AG09309 (cell line): ENCODE measurements at regions not wholly inside any gene's neighbourhood (a gene's known extent, or its start where the extent isn't known, plus 50 kb on each side); places are given as distances from the start of the nearest gene placed in this dataset.

Experiments used
- DNase-seq: peaks from one replicate; pipeline ENCODE4 v3.0.0-alpha.2; 2010; ENCODE audit warnings: low read depth
- H3K4me3 ChIP-seq: 2 replicates; pipeline ENCODE4 v1.5.1; 2011; ENCODE audit warnings: mild to moderate bottlenecking, low read depth, low read length, moderate library complexity; ENCODE audit not compliant: control insufficient read depth
- TF ChIP-seq, protein P1 (sequence below): IDR thresholded peaks from 2 replicates; pipeline ENCODE4 v1.5.1; 2011; ENCODE audit warnings: mild to moderate bottlenecking, low read depth, low read length, inconsistent platforms; ENCODE audit not compliant: insufficient read depth, control insufficient read depth; ENCODE audit errors: missing control alignments

DNA sequence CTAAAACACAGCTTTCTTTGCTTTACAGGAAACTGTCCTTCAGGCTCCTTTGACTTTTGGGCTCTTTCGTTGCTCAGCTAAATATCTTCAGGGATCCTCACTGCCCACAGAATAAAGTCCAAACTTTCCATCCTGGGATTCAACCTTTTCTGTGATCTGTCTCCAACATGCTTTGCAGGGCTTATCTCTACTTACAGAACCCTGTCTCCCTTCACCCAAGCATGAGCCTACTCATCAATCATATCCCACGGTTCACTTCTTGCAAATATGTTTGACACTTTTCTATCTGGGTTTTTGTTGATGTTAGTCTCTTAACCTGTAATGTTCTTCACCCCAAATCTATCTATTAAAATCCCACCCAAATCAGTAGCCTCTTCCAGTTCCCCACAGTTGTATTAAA lies 93.5 kb upstream of the ADRA1D start:
- no peak for DNase-seq
- TF ChIP-seq, protein P1, sequence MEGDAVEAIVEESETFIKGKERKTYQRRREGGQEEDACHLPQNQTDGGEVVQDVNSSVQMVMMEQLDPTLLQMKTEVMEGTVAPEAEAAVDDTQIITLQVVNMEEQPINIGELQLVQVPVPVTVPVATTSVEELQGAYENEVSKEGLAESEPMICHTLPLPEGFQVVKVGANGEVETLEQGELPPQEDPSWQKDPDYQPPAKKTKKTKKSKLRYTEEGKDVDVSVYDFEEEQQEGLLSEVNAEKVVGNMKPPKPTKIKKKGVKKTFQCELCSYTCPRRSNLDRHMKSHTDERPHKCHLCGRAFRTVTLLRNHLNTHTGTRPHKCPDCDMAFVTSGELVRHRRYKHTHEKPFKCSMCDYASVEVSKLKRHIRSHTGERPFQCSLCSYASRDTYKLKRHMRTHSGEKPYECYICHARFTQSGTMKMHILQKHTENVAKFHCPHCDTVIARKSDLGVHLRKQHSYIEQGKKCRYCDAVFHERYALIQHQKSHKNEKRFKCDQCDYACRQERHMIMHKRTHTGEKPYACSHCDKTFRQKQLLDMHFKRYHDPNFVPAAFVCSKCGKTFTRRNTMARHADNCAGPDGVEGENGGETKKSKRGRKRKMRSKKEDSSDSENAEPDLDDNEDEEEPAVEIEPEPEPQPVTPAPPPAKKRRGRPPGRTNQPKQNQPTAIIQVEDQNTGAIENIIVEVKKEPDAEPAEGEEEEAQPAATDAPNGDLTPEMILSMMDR, result no peak
- H3K4me3 ChIP-seq, result no peak overlapping the region

DNA sequence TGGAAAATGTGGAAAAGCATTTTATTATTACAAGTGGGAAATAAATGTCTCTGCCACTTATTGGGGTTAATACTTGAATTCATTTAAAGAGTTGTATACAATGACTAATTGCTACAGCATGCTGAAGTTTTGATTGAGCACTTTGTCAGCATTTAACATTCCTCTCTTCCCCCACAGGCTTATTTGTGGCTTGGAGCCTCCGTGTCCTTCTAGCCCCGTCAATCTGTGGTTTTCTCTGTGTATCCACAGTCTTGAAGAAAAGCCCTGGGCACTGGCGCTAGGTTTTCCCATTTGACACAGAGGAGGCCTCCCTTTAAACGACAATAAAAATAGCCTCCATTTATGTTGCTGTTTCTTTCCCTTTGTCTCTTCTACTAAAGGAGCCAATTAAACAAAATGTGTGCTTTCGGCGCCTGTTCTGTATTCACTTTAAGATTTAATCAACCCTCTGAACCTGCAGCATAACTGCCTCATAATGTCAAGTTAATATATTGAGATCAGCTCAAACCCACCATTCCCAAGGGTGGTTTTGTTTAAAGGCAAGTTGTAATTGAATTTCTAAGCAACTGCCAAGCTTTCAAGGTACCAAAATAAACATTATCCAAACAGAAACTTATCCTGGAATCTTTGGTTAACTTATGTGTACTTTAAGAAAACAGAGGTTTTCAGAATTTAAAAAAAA lies 92.9 kb upstream of the ADRA1D start:
- TF ChIP-seq, protein P1, result no peak
- H3K4me3 ChIP-seq, result no peak overlapping the region
- DNase-seq, result peak; percentile 70

DNA sequence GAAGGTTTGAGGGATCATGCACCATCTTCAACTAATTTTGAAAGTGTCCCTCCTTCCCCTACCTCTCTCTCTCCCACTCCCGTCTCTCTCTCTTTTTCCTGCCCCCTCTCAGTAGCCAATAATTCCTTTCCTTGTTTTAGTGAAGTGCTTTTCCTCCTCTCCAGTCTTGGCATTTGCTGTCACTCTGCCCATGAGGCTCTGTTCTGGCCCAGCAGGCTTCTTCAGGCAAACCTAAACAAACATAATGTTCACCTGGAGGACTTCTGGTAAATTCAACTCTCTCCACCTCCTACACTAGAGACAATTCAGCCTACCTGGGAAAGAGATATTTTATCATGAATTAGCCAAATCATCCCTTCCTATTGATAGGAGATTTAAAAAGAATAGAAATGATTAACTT lies 86.6 kb upstream of the ADRA1D start:
- TF ChIP-seq, protein P1, result no peak
- no peak for DNase-seq
- no peak overlapping the region for H3K4me3 ChIP-seq

DNA sequence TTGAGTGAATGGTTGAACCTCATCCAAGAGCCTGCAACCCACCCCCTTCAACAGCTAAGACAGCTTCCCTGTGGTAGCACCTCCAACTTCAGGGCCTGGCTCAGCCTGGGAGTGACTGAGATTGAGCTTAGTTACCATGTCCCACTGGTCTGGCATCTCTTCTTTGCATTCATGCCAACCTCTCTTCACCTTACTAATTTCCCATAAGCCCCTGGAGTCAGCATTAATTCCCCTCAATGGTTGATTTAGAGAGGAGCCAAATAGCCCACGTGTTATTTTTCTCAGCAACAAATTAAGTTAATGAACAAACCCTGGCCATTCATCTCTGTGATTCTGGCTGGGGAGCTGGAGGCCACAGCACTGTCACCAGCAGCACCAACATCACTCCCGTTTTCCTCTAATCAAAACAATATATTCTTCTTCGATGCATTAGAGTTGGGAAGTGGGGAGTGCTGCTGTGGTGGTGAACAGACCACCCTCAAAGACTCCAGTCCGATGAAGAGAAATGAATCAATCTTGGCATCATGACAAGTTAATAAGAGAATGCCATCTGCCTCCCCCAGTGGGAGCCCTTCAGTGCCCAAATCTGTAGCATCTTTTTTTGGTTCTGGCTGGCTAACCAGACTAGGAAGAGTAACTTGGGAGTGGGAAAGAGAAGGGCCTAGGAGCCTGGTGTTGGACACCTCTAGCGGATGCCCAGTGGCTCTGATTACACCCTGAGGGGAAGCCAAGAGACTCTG lies 83.2 kb upstream of the ADRA1D start:
- TF ChIP-seq, protein P1, result no peak
- no peak overlapping the region for H3K4me3 ChIP-seq
- no peak for DNase-seq

DNA sequence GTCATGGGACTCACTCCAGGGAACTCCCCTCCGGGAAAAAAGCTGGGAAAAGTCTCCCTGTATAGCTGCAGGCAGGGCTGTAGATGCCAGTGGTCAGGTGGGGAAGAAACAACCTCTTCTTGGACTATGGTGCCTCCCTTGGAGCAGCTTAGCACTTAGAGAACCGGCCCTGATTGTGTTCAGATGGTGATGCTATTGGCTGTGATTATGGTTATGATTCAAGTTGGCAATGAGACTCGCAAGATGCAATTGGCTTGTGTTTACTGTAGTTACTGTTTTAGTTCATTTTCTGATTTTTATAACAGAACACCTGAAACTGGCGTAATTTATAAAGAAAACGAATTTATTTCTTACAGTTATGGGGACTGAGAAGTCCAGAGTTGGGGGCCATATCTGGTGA lies 80.9 kb upstream of the ADRA1D start:
- no peak overlapping the region for H3K4me3 ChIP-seq
- TF ChIP-seq, protein P1, result no peak
- no peak for DNase-seq

DNA sequence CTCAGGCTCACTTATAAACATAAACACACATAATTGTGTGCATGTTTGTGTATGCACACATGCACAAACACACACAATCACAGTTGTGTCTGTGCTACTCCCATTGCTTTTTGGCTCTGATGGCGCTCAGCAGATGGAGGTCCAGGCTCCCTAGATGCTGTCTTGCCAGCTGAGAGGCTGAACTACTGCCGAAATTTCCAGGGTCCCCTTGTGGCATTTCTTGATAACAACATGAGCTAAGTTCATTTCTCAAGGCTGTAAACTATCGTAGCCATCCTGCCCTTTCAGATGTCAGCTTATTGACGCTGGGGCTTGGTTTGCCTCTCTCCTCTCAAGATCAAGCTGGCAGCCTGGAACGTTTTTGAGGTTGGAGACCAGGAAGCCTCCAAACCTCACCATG lies 80.1 kb upstream of the ADRA1D start:
- no peak overlapping the region for H3K4me3 ChIP-seq
- DNase-seq, result no peak
- TF ChIP-seq, protein P1, result no peak
